ENCODE measurements at regions not wholly inside any gene's neighbourhood (a gene's known extent, or its start where the extent isn't known, plus 50 kb on each side); places are given as distances from the start of the nearest gene placed in this dataset.

DNA sequence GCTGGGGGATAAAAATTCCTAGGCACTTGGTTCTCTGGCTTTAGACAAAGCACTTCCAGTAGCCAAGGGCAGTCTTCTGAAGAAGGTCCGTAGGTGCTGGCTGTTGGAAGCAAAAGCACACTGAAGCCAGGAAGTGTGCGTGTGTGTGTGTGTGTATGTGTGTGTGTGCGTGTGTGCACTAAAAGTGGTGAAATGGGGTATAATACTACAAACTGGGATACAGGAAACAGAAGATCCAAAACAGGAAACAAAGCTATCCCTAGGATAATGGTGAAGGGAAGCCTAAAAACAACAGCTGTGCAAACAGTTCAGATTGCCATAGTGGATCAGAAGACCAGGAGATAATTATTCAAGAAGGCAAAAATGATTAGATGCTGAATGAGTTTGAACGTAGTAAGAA is 103.4 kb downstream of the IL20RB start:
- TF ChIP-seq CTCF (conservative IDR thresholded peaks at IDR 0.05; ENCODE audit: low read length) (no peak), EZH2phosphoT487 (IDR thresholded peaks at IDR 0.05; ENCODE audit: borderline replicate concordance, low read depth, low read length) (no peak)
